Putamen (tissue), 1 donor: ENCODE measurements at regions not wholly inside any gene's neighbourhood (a gene's known extent, or its start where the extent isn't known, plus 50 kb on each side); places are given as distances from the start of the nearest gene placed in this dataset.
"Not testable (repeated sequence)": the region's sequence is repeated elsewhere in the genome, so short reads cannot be mapped to it uniquely, and the experiment has no call there.

Experiments used
- DNase-seq: peaks from one replicate; pipeline ENCODE4 v3.0.0-alpha.2; 2016; ENCODE audit warnings: low spot score

GRCh38 chr2:234725528-234726264 is 226.1 kb upstream of the SH3BP4 start:
- no peak for DNase-seq

- DNase-seq = no peak
These were observed 227.0 kb upstream of the SH3BP4 start for GRCh38 chr2:234724850-234725249.

GRCh38 chr2:234723400-234723799 is 226.5 kb upstream of the ARL4C start:
- no peak for DNase-seq

- DNase-seq = no peak
These were observed 225.3 kb upstream of the ARL4C start for GRCh38 chr2:234722176-234722575.

GRCh38 chr2:234719116-234719716 is 222.3 kb upstream of the ARL4C start:
- DNase-seq = no peak

- no peak for DNase-seq
These were observed 219.4 kb upstream of the ARL4C start for GRCh38 chr2:234716271-234716670.

- DNase-seq = no peak
These were observed 218.9 kb upstream of the ARL4C start for GRCh38 chr2:234715671-234716250.

GRCh38 chr2:234714711-234715110 is 217.8 kb upstream of the ARL4C start:
- no peak for DNase-seq

- no peak for DNase-seq
These were observed 215.6 kb upstream of the ARL4C start for GRCh38 chr2:234712421-234712935.

- no peak for DNase-seq
These were observed 214.4 kb upstream of the ARL4C start for GRCh38 chr2:234711308-234711707.

GRCh38 chr2:234710587-234710986 is 213.7 kb upstream of the ARL4C start:
- no peak for DNase-seq

- no peak for DNase-seq
These were observed 213.2 kb upstream of the ARL4C start for GRCh38 chr2:234710066-234710465.

- no peak for DNase-seq
These were observed 211.8 kb upstream of the ARL4C start for GRCh38 chr2:234708717-234709116.

- no peak for DNase-seq
These were observed 211.3 kb upstream of the ARL4C start for GRCh38 chr2:234708091-234708683.

- DNase-seq = no peak
These were observed 209.2 kb upstream of the ARL4C start for GRCh38 chr2:234706086-234706485.

GRCh38 chr2:234705108-234705507 is 208.2 kb upstream of the ARL4C start:
- DNase-seq = no peak

- DNase-seq = no peak
These were observed 206.4 kb upstream of the ARL4C start for GRCh38 chr2:234703258-234703657.

GRCh38 chr2:234702731-234703225 is 205.9 kb upstream of the ARL4C start:
- no peak for DNase-seq

GRCh38 chr2:234701841-234702240 is 205.0 kb upstream of the ARL4C start:
- no peak for DNase-seq

- no peak for DNase-seq
These were observed 204.5 kb upstream of the ARL4C start for GRCh38 chr2:234701421-234701820.

- no peak for DNase-seq
These were observed 202.6 kb upstream of the ARL4C start for GRCh38 chr2:234699456-234699855.

GRCh38 chr2:234697300-234697876 is 200.5 kb upstream of the ARL4C start:
- DNase-seq = not testable (repeated sequence)
